Erythroblast (primary cell): ENCODE measurements at regions not wholly inside any gene's neighbourhood (a gene's known extent, or its start where the extent isn't known, plus 50 kb on each side); places are given as distances from the start of the nearest gene placed in this dataset.

ENCODE experiments used
- GATA1 ChIP-seq: IDR thresholded peaks from 2 replicates; pipeline ENCODE4 v1.6.1; 2011; ENCODE audit warnings: low read depth, mild to moderate bottlenecking, control low read depth, low read length, moderate library complexity
- POLR2A ChIP-seq: IDR thresholded peaks from 2 replicates; pipeline ENCODE4 v1.6.1; 2011; ENCODE audit warnings: mild to moderate bottlenecking, low read length

DNA sequence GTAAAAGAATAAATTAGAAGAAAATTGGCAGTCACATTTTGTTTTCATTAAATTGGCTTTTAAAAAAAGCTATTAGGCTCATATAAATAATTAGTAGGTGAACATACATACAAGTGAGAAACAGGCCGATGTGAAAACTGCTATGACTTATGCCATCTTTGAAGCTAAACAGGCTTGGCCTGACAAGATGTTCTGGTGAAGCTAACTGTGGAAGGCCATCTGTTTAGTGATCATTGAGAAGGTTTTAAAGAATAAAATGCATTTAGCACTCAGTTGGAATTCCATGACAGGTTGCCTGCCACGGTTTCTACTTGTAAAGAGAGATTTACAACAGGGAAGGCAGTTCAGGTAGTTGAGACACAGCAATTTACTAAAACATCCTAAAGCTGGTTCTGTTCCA lies 264.0 kb upstream of the AGTR1 start:
- TF ChIP-seq POLR2A (no peak), GATA1 (no peak)
